NB4 (cell line): ENCODE measurements at regions not wholly inside any gene's neighbourhood (a gene's known extent, or its start where the extent isn't known, plus 50 kb on each side); places are given as distances from the start of the nearest gene placed in this dataset.

ENCODE experiments used
- DNase-seq: peaks from one replicate; pipeline ENCODE4 v3.0.0; 2010; ENCODE audit warnings: low read depth
- H3K4me3 ChIP-seq: one replicate; pipeline ENCODE4 v1.5.1; 2011; ENCODE audit warnings: mild to moderate bottlenecking, low read depth, low read length, moderate library complexity
- CTCF ChIP-seq: IDR thresholded peaks from one replicate; pipeline ENCODE4 v1.5.1; 2012; ENCODE audit warnings: low read depth, low read length
- MYC ChIP-seq: IDR thresholded peaks from 2 replicates; pipeline ENCODE4 v1.6.1; 2011; ENCODE audit warnings: low read depth, low read length
- POLR2A ChIP-seq: IDR thresholded peaks from 2 replicates; pipeline ENCODE4 v1.6.1; 2011; ENCODE audit warnings: mild to moderate bottlenecking; ENCODE audit not compliant: insufficient read length; ENCODE audit errors: extremely low read depth
- TF ChIP-seq, protein P1 (sequence below): IDR thresholded peaks from 2 replicates; pipeline ENCODE4 v1.6.1; 2011; ENCODE audit warnings: low read depth, low read length

GRCh38 chrX:88988796-88989195, 241.8 kb downstream of the CPXCR1 start:
- no peak for DNase-seq
- no peak overlapping the region for H3K4me3 ChIP-seq
- TF ChIP-seq CTCF: no peak
- TF ChIP-seq POLR2A: no peak
- TF ChIP-seq, protein P1, sequence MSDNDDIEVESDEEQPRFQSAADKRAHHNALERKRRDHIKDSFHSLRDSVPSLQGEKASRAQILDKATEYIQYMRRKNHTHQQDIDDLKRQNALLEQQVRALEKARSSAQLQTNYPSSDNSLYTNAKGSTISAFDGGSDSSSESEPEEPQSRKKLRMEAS: no peak
- TF ChIP-seq MYC: no peak

- H3K4me3 ChIP-seq: no peak overlapping the region
- TF ChIP-seq MYC (no peak), POLR2A (no peak), CTCF (no peak)
- TF ChIP-seq, protein P1: no peak
- no peak for DNase-seq
These were observed 244.0 kb downstream of the CPXCR1 start for GRCh38 chrX:88990882-88991582.

- no peak for DNase-seq
- H3K4me3 ChIP-seq: no peak overlapping the region
- TF ChIP-seq, protein P1: no peak
- TF ChIP-seq MYC (no peak), CTCF (no peak), POLR2A (no peak)
These were observed 244.6 kb downstream of the CPXCR1 start for GRCh38 chrX:88991583-88992132.

DNA sequence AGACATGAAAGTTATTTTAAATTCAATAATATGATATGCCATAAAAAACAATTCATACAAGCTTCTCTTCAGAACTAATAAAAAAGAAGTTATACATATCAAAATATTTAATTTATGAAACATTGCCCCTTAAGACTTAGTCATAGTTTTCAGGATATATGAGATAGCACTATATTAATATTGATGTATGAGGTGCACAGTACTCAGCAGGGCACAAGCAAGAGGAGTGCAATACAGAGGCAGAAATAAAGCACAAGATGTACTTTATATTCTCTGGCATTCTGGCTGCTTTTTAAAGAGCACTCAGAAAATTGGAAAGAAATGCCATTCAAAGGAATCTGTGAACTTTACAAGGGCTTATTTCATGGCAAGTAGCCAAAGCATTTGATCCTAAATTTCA, 274.9 kb downstream of the CPXCR1 start:
- DNase-seq: no peak
- no peak for TF ChIP-seq MYC
- no peak for TF ChIP-seq POLR2A
- TF ChIP-seq CTCF: no peak
- TF ChIP-seq, protein P1: no peak

GRCh38 chrX:89033723-89034122, 286.7 kb downstream of the CPXCR1 start:
- TF ChIP-seq CTCF: no peak
- TF ChIP-seq POLR2A: no peak
- TF ChIP-seq, protein P1: no peak
- no peak for TF ChIP-seq MYC
- no peak overlapping the region for H3K4me3 ChIP-seq
- no peak for DNase-seq

More for the DNA sequence above, 274.9 kb downstream of the CPXCR1 start:
- H3K4me3 ChIP-seq: no peak overlapping the region
